NT2/D1 (cell line): ENCODE measurements at regions not wholly inside any gene's neighbourhood (a gene's known extent, or its start where the extent isn't known, plus 50 kb on each side); places are given as distances from the start of the nearest gene placed in this dataset.

ENCODE experiments used
- SUZ12 ChIP-seq: IDR thresholded peaks from 2 replicates; pipeline ENCODE4 v1.6.1; 2011; ENCODE audit not compliant: insufficient read length, insufficient read depth; ENCODE audit errors: extremely low read depth
- YY1 ChIP-seq: IDR thresholded peaks from 2 replicates; pipeline ENCODE4 v1.6.1; 2011; ENCODE audit not compliant: insufficient read length, insufficient read depth
- ZNF274 ChIP-seq: IDR thresholded peaks from 2 replicates; pipeline ENCODE4 v1.6.1; 2011; ENCODE audit warnings: mild to moderate bottlenecking, low read depth, low read length

- TF ChIP-seq SUZ12 (no peak), ZNF274 (no peak), YY1 (no peak)
These were observed 372.1 kb downstream of the SHQ1 start for GRCh38 chr3:72476139-72476483.
